ENCODE measurements at regions not wholly inside any gene's neighbourhood (a gene's known extent, or its start where the extent isn't known, plus 50 kb on each side); places are given as distances from the start of the nearest gene placed in this dataset.

- no peak for TF ChIP-seq ZNF462 (CRISPR knock-in tag; IDR thresholded peaks at IDR 0.05)
- TF ChIP-seq STAT1 (IDR thresholded peaks at IDR 0.05; ENCODE audit: unreplicated experiment), result no peak
- no peak for TF ChIP-seq POLR2AphosphoS5 (IDR thresholded peaks at IDR 0.05; ENCODE audit: low read depth)
- no peak for TF ChIP-seq REST (IDR thresholded peaks at IDR 0.05; ENCODE audit: unreplicated experiment)
- no peak for TF ChIP-seq ZNF114 (CRISPR knock-in tag; IDR thresholded peaks at IDR 0.05)
- no peak for TF ChIP-seq EZH2phosphoT487 (IDR thresholded peaks at IDR 0.05; ENCODE audit: unreplicated experiment)
- TF ChIP-seq NANOG (IDR thresholded peaks at IDR 0.05; ENCODE audit: borderline replicate concordance), result no peak
- no peak for TF ChIP-seq ETS1 (IDR thresholded peaks at IDR 0.05)
- TF ChIP-seq ZNF331 (CRISPR knock-in tag; IDR thresholded peaks at IDR 0.05; ENCODE audit: low read depth), result no peak
- no peak for TF ChIP-seq JUNB (IDR thresholded peaks at IDR 0.05; ENCODE audit: unreplicated experiment)
- TF ChIP-seq CREB1 (CRISPR knock-in tag; IDR thresholded peaks at IDR 0.05; ENCODE audit: low read depth), result no peak
- no peak for TF ChIP-seq CTCF (conservative IDR thresholded peaks at IDR 0.05; ENCODE audit: low read depth in 2 of 2)
- DNase-seq (ENCODE audit: low spot score), result no peak
- H3K79me2 ChIP-seq (replicated peaks; ENCODE audit: insufficient read depth), result no peaks in the 10 kb centered on the region
- no peak for ATAC-seq
- no peak overlapping the region for H3K27ac ChIP-seq (ENCODE audit: low read depth)
- peaks cover 6% of the 10 kb centered on the region for H3K27me3 Mint-ChIP-seq (ENCODE audit: insufficient read depth, low read depth, poor library complexity)
- no peaks in the 10 kb centered on the region for H4K20me1 ChIP-seq (replicated peaks; ENCODE audit: insufficient read depth)
- no peaks in the 10 kb centered on the region for H3F3A ChIP-seq (replicated peaks; ENCODE audit: low read depth)
- no peaks in the 10 kb centered on the region for H3K36me3 ChIP-seq (ENCODE audit: insufficient read depth)
- no peaks in the 10 kb centered on the region for H3K9me2 ChIP-seq (ENCODE audit: insufficient read depth)
- H3K4me3 ChIP-seq, result no peak overlapping the region
- no peak overlapping the region for H3K4me2 ChIP-seq
- H2AFZ ChIP-seq, result peak overlapping the region; percentile 52
- H3K27ac Mint-ChIP-seq, result no peak overlapping the region
- H3K4me1 ChIP-seq (ENCODE audit: insufficient read depth), result no peaks in the 10 kb centered on the region
- H3K4me1 Mint-ChIP-seq, result peaks cover 6% of the 10 kb centered on the region
- H3K9me3 Mint-ChIP-seq, result no peaks in the 10 kb centered on the region
- no peaks in the 10 kb centered on the region for H3K36me3 Mint-ChIP-seq (ENCODE audit: low read depth)
- H3K27me3 ChIP-seq (ENCODE audit: insufficient read depth), result no peaks in the 10 kb centered on the region
- H3K4me3 Mint-ChIP-seq, result no peak overlapping the region
Measured at GRCh38 chr10:31215052-31215451, 104.0 kb upstream of the ZEB1 start.
